ENCODE measurements at regions not wholly inside any gene's neighbourhood (a gene's known extent, or its start where the extent isn't known, plus 50 kb on each side); places are given as distances from the start of the nearest gene placed in this dataset.

- H3K27me3 ChIP-seq (ENCODE audit: insufficient read depth in 3 of 3, low read length in 2 of 3), result no peaks in the 10 kb centered on the region
- DNase-seq, result no peak
- no peak overlapping the region for H3K27ac ChIP-seq
- no peaks in the 10 kb centered on the region for H3K4me1 ChIP-seq
- no peak overlapping the region for H3K4me3 ChIP-seq
- no peak for TF ChIP-seq CTCF (IDR thresholded peaks at IDR 0.05)
- WGBS, 3 donors, result 35 to 51% (median 35%) methylated on average over 2 of the region's 2 CpGs
- no peak for ATAC-seq
- no peaks in the 10 kb centered on the region for H3K9me3 ChIP-seq
- intact Hi-C loops (cut with DNase I), result no loop called here
- H3K36me3 ChIP-seq (ENCODE audit: insufficient read depth in 1 of 2, low read depth in 1 of 2), result no peaks in the 10 kb centered on the region
Observed at GRCh38 chr2:146437712-146438111, 1407.1 kb upstream of the ACVR2A start.

GRCh38 chr2:146433116-146433875, 1411.5 kb upstream of the ACVR2A start:
- TF ChIP-seq CTCF (IDR thresholded peaks at IDR 0.05), result no peak
- ATAC-seq (no peak), DNase-seq (no peak)
- H3K27me3 ChIP-seq (ENCODE audit: insufficient read depth in 3 of 3, low read length in 2 of 3), result no peaks in the 10 kb centered on the region
- 91 to 95% (median 94%) methylated on average over 8 of the region's 8 CpGs for WGBS, 3 donors
- no peaks in the 10 kb centered on the region for H3K4me1 ChIP-seq
- H3K9me3 ChIP-seq, result no peaks in the 10 kb centered on the region
- intact Hi-C loops (cut with DNase I), result no loop called here
- no peak overlapping the region for H3K27ac ChIP-seq
- H3K36me3 ChIP-seq (ENCODE audit: insufficient read depth in 1 of 2, low read depth in 1 of 2), result no peaks in the 10 kb centered on the region
- no peak overlapping the region for H3K4me3 ChIP-seq

GRCh38 chr2:146429366-146429765, 1415.5 kb upstream of the ACVR2A start:
- Histone ChIP-seq H3K4me3 (no peak overlapping the region), H3K9me3 (no peaks in the 10 kb centered on the region), H3K27ac (no peak overlapping the region), H3K4me1 (no peaks in the 10 kb centered on the region), H3K27me3 (ENCODE audit: insufficient read depth in 3 of 3, low read length in 2 of 3) (no peaks in the 10 kb centered on the region), H3K36me3 (ENCODE audit: insufficient read depth in 1 of 2, low read depth in 1 of 2) (no peaks in the 10 kb centered on the region)
- DNase-seq, result no peak
- no peak for ATAC-seq
- intact Hi-C loops (cut with DNase I), result no loop called here
- no peak for TF ChIP-seq CTCF (IDR thresholded peaks at IDR 0.05)

GRCh38 chr2:146417942-146418341, 1426.9 kb upstream of the ACVR2A start:
- H3K27ac ChIP-seq, result no peak overlapping the region
- intact Hi-C loops (cut with DNase I), result no loop called here
- 74 to 85% (median 84%) methylated on average over 2 of the region's 2 CpGs for WGBS, 3 donors
- DNase-seq (no peak), ATAC-seq (no peak)
- H3K9me3 ChIP-seq, result no peaks in the 10 kb centered on the region
- H3K36me3 ChIP-seq (ENCODE audit: insufficient read depth in 1 of 2, low read depth in 1 of 2), result no peaks in the 10 kb centered on the region
- no peak overlapping the region for H3K4me3 ChIP-seq
- TF ChIP-seq CTCF (IDR thresholded peaks at IDR 0.05), result no peak
- H3K27me3 ChIP-seq (ENCODE audit: insufficient read depth in 3 of 3, low read length in 2 of 3), result no peaks in the 10 kb centered on the region
- no peaks in the 10 kb centered on the region for H3K4me1 ChIP-seq

GRCh38 chr2:146415291-146415690, 1429.5 kb upstream of the ACVR2A start:
- Histone ChIP-seq H3K4me3 (no peak overlapping the region), H3K36me3 (ENCODE audit: insufficient read depth in 1 of 2, low read depth in 1 of 2) (no peaks in the 10 kb centered on the region), H3K27ac (no peak overlapping the region), H3K4me1 (no peaks in the 10 kb centered on the region), H3K9me3 (no peaks in the 10 kb centered on the region), H3K27me3 (ENCODE audit: insufficient read depth in 3 of 3, low read length in 2 of 3) (no peaks in the 10 kb centered on the region)
- no peak for ATAC-seq
- no peak for TF ChIP-seq CTCF (IDR thresholded peaks at IDR 0.05)
- WGBS, 3 donors, result 72 to 80% (median 76%) methylated on average over 2 of the region's 2 CpGs
- no peak for DNase-seq
- intact Hi-C loops (cut with DNase I), result no loop called here

All from psoas muscle (tissue), 7 donors.